K562 (cell line): ENCODE measurements at regions not wholly inside any gene's neighbourhood (a gene's known extent, or its start where the extent isn't known, plus 50 kb on each side); places are given as distances from the start of the nearest gene placed in this dataset.

Experiments used
- ARHGAP35 ChIP-seq: fragments of 450-650 bp; IDR thresholded peaks from 2 replicates; pipeline ENCODE4 v1.6.1; 2018; ENCODE audit not compliant: partially characterized antibody
- KLF16 ChIP-seq: IDR thresholded peaks from 2 replicates; pipeline ENCODE4 v1.6.1; 2016; ENCODE audit warnings: antibody characterized with exemption
- RCOR1 ChIP-seq, 2 experiments: IDR thresholded peaks; 2 replicates each; pipeline ENCODE4 v1.6.1; 2012; ENCODE audit warnings: low read depth in 2 of 2, low read length in 2 of 2, borderline replicate concordance in 1 of 2, improper control_type of control experiment in 1 of 2
- SMAD1 ChIP-seq: fragments of 150-350 bp; IDR thresholded peaks from 2 replicates; pipeline ENCODE4 v1.6.1; 2014; ENCODE audit warnings: low read length, low read depth; ENCODE audit not compliant: partially characterized antibody
- SP2 ChIP-seq: IDR thresholded peaks from 2 replicates; pipeline ENCODE4 v1.6.1; 2011; ENCODE audit warnings: mild to moderate bottlenecking, low read depth, low read length, moderate library complexity; ENCODE audit not compliant: poor library complexity, severe bottlenecking; ENCODE audit errors: extremely low read depth
- ZZZ3 ChIP-seq: fragments of 450-650 bp; IDR thresholded peaks from 2 replicates; pipeline ENCODE4 v1.6.1; 2016; ENCODE audit warnings: antibody characterized with exemption, mild to moderate bottlenecking, moderate library complexity

- TF ChIP-seq ZZZ3 (no peak), ARHGAP35 (no peak), KLF16 (no peak), RCOR1 (IDR thresholded peaks at IDR 0.05; ENCODE audit: borderline replicate concordance in 1 of 2, low read depth in 2 of 2, low read length in 2 of 2) (no peak), SP2 (no peak), SMAD1 (no peak)
Measured at GRCh38 chr5:31000287-31000686, 193.2 kb upstream of the CDH6 start.
